CD1c-positive myeloid dendritic cell (primary cell): ENCODE measurements at regions not wholly inside any gene's neighbourhood (a gene's known extent, or its start where the extent isn't known, plus 50 kb on each side); places are given as distances from the start of the nearest gene placed in this dataset.
"Not testable (repeated sequence)": the region's sequence is repeated elsewhere in the genome, so short reads cannot be mapped to it uniquely, and the experiment has no call there.

ENCODE experiments used
- DNase-seq: peaks from one replicate; pipeline ENCODE4 v3.0.0-alpha.2; 2016; ENCODE audit errors: extremely low spot score

DNA sequence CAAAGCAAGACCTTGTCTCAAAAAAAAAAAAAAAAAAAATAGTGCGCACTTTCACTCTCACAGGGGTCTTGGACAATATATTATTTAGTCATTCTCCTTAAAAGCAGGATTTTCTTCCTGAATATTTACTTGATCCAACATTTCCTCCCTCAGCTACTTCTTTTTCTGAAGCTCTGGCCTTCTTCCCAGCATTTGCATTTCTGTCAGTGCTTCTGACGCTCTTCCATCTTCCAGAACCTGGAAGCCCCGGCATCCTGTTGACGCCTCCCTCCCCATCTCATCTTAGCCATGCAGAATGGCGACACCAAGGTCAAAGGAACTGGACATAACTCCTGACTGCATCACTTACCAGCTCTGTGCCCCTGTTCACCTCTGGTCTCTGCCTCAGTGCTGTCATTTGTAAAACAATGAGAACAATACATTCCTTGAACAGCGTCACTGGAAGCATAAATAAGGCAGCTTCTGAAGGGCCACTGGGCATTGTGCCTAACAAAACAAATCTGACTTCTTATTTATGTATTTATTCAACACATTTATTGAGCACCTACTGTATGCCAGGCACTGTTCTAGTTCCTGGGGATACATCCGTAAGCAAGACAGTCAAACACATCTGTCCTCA is 90.9 kb upstream of the MDM1 start:
- no peak for DNase-seq

- DNase-seq, result no peak
Observed at GRCh38 chr12:68425998-68426397, 93.8 kb upstream of the MDM1 start.

GRCh38 chr12:68428211-68428610 is 96.0 kb upstream of the MDM1 start:
- no peak for DNase-seq

GRCh38 chr12:68428724-68429501 is 96.8 kb upstream of the MDM1 start:
- DNase-seq, result no peak

DNA sequence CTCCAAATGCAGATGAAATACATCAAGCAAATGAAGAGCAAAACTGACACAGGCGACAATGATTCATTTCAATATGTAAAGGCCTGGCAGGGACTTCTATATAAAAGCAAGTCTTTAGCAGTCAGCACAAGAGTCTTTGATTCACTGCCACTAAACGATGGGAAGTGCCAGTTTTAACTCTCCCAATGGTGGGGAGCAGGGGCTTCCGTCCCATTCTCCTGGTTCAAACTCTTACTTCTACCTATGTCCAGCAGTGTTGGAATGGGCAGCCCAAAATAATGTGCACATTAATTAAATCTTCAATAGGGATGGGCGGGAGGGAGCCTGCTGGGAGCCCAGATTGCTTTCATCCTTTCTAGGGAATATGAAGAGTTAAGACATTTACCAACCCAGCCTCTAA is 97.5 kb upstream of the MDM1 start:
- no peak for DNase-seq

DNA sequence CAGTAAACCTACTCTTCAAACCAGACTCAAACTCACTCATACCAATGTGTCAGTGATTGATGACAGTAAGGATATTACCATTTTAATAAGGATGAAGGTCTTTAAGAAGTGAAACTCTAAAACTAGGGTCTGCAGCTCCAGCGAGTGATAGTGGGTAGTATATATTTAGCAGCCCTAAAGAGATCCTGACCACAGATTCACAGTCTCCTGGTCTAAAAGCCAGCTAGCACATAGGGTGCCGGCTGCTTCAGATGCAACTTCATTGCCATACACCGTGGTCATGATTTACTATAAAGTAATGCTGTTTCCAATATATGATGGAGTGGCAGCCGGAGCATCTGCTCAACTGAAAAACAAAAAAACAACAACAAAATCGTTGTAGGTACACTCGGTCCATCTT is 99.6 kb upstream of the MDM1 start:
- no peak for DNase-seq

DNA sequence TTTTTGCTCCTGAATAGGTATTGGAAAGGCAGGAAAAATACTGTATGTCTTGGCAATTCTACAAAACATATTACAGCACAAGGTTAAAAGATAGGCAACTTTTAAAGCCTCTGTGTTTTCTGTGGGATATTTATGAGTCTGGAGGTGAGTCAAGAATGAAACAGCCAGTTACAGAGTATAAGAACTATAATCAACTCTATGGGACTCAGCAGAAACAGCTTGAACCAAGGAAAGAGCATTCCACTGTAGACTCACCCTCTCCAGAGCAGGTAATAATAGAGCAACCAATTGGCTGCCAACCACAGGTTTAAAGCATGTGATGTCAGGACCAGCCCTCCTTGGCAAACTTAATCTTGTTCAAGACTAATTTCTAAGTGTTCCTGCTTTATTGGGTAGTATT is 100.5 kb upstream of the MDM1 start:
- DNase-seq, result no peak

DNA sequence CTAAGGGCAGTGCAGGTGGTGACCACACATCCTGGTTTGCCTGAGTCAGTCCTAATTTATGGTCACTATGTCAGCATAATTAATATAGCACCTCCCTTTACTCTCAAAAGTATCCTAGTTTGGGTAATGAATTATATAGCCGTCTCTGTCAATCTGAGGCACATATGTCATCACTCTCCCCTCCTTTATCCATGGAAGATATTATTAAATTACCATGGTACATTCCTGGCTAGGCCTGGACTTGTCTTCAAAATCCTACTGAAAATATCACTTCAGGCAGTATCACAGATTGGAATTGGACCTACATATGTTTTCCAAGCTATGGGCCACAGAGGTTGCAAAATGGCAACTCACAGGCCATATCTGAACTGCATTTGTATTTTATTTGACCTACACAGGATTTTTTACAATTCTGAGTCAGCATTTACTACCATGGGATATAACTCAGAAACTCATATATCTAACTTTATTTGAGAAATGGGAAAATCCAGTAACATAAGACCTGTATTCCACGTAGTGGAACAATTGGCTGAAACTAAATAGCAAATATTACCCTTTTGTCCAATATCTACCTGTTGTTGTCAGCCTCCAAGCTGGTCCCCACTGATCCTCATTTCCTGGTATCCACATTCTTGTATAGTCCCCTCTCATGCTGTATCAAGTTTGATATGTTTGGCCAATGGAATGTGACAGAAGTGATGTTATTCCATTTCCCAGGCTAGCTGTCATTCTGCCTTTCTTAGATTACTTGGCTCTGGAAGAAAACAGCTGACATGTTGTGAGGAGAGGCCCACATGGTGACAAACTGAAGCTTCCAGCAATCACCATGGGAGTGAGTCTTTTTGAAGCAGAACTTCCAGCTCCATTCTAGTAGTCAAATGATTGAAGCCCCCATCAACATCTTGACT is 102.5 kb upstream of the MDM1 start:
- DNase-seq, result no peak

GRCh38 chr12:68435299-68435637 is 103.1 kb upstream of the MDM1 start:
- DNase-seq, result no peak

DNA sequence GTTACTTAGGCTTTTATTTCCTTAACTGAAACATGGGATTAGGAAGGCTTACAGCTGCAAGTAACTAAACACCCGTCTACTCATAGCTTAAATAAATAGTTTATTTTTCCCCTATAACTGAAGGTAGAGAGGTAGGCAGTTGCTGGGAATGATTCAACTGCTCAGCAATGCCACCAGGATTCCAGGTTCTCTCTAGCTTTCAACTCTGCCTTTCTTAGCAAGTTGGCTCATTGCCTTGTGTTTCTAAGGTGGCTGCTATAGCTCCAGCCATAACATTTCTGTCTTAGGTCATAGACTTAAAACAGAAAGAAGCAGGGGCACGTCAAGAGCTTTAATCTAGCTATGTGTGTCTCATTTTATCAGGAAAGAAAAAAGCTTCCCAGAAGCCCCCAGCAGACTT is 103.7 kb upstream of the MDM1 start:
- no peak for DNase-seq

GRCh38 chr12:68438601-68439000 is 106.4 kb upstream of the MDM1 start:
- DNase-seq, result no peak

DNA sequence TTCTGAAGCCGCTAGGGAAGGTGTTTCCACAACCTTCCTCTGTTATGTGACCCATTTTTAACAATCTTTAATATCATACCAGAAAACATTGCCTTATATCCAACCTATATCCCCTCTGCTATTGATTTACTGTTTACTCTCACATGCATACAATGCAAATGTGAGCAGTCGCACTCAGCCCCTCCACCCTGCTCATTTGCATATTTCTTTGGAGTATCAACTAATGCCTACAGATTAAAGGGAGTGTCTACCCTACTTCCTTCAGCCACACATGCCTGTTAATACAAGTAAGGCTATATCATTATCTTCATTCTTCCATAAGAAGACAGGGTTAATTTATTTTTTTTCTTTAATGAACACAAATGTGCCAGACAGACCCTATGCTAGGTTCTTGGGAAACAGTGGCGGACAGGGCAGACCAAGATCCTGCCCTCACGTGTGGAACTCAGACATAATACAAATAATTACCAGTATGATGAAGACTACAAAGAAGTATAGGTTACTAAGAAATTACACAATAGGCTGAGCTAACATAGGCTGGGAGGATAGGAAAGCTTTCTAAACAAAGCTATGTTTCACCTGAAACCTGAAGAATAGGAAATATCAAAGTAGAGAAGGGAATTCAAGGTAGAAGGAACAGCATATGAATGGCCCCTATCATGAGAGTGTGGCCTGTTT is 107.3 kb upstream of the MDM1 start:
- no peak for DNase-seq

GRCh38 chr12:68440068-68440581 is 108.0 kb upstream of the MDM1 start:
- no peak for DNase-seq

GRCh38 chr12:68441167-68441566 is 109.0 kb upstream of the MDM1 start:
- DNase-seq, result no peak

- not testable (repeated sequence) for DNase-seq
Observed at GRCh38 chr12:68442353-68442972, 110.3 kb upstream of the MDM1 start.

DNA sequence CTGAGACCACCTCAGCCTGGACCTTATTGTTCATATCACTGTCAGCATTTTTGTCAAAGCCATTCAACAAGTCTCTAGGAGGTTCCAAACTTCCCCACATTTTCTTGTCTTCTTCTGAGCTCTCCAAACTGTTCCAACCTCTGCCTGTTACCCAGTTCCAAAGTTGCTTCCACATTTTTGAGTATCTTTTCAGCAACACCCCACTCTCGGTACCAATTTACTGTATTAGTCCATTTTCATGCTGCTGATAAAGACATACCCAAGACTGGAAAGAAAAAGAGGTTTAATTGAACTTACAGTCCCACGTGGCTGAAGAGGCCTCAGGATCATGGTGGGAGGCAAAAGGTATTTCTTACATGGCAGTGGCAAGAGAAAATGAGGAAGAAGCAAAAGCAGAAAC is 111.5 kb upstream of the MDM1 start:
- not testable (repeated sequence) for DNase-seq

DNA sequence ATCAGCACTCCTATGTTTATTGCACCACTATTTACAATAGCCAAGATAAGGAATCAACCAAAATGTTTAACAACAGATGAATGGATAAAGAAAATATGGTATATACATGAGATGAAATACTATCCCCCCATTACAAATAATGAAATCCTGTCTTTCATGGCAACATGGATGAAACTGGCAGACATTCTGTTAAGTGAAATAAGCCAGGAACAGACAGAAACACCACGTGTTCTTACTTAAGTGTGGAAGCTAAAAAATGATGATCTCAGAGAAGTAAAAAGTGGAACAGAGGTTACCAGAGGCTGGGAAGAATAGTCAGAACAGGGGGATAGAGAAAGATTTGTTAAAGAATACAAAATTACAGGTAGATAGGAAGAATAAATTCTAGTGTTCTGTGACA is 113.7 kb upstream of the MDM1 start:
- no peak for DNase-seq

DNA sequence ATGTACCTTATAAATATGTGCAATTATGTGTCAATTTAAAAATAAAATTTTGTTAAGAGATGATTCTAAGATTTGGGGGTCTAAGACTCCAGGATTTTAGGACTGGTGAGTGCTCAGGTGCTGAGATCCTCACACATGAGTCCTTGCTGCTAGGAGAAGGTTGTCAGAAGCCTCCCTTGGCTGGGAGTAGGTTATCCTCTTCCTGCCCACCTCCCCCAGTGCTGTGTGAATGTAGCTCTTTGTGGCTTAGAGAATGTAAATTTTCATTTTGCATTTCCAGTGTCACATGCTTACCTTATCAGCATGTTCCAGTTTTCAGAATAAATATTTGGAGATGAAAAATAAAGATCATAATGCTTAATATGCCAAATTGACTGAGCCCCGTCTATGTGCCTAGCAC is 114.2 kb upstream of the MDM1 start:
- DNase-seq, result no peak

GRCh38 chr12:68446901-68447796 is 115.0 kb upstream of the MDM1 start:
- DNase-seq, result no peak

DNA sequence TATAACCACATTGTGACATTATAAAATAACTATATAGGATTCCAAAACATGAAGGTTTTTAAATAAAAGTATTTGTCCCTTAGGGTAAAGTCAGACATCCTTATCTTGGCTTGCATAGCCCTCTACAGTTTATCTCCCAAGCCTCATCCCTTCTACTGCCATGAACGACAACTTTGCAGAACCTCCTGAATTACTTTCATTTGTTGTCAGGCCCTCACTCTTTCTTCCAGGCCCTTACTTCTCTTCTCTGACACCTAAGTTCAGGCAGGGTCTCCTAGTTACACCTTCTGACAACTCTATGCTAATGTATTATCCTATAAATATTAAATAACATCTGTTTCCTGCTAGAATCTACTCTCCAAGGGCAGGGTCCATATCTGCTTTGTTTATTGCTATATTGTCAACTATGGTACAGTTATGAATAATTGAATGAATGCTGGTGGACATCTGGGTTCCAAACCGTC is 115.7 kb upstream of the MDM1 start:
- DNase-seq, result no peak
